Upper lobe of left lung (tissue), 6 donors: ENCODE measurements at regions not wholly inside any gene's neighbourhood (a gene's known extent, or its start where the extent isn't known, plus 50 kb on each side); places are given as distances from the start of the nearest gene placed in this dataset.

ENCODE experiments used
- ATAC-seq, 2 donors: fragments of 200-7000 bp; cut with Tn5 transposase; one replicate each; pipeline ENCODE4 v1.9.1; 2022; ENCODE audit warnings: mild to moderate bottlenecking in 2 of 2, moderate library complexity in 2 of 2; ENCODE audit not compliant: low FRiP score in 2 of 2
- DNase-seq, 2 donors: peaks; one replicate each; pipeline ENCODE4 v3.0.0-alpha.2; 2019 to 2020
- H3K27ac ChIP-seq, 4 donors: fragments of 200-600 bp; sonication (generic); one replicate each; pipeline ENCODE4 v1.5.1; 2016 to 2019
- H3K27me3 ChIP-seq, 4 donors: fragments of 200-600 bp; sonication (generic); one replicate each; pipeline ENCODE4 v1.5.1; 2017 to 2019
- H3K36me3 ChIP-seq, 4 donors: fragments of 200-600 bp; sonication (generic); one replicate each; pipeline ENCODE4 v1.5.1; 2016 to 2019
- H3K4me1 ChIP-seq, 4 donors: fragments of 200-600 bp; sonication (generic); one replicate each; pipeline ENCODE4 v1.5.1; 2018 to 2019
- H3K4me3 ChIP-seq, 4 donors: fragments of 200-600 bp; sonication (generic); one replicate each; pipeline ENCODE4 v1.5.1; 2017 to 2019; ENCODE audit warnings: mild to moderate bottlenecking in 2 of 4, moderate library complexity in 1 of 4
- H3K9me3 ChIP-seq, 4 donors: fragments of 200-600 bp; sonication (generic); one replicate each; pipeline ENCODE4 v1.5.1; 2018 to 2019
- CTCF ChIP-seq, 6 experiments: fragments of 450-650 bp in 4 of 6; fragments of 200-600 bp in 2 of 6; sonication (generic) in 2 of 6; IDR thresholded peaks; one replicate each; pipeline ENCODE4 v1.5.1; 2016 to 2019; ENCODE audit warnings: antibody characterized with exemption in 6 of 6
- EP300 ChIP-seq, 4 donors: sonication (generic); formaldehyde crosslinking; IDR thresholded peaks; one replicate each; pipeline ENCODE4 v1.5.1; 2017; ENCODE audit warnings: antibody characterized with exemption in 4 of 4, control low read depth in 2 of 4
- POLR2A ChIP-seq, 4 donors: fragments of 450-650 bp; IDR thresholded peaks; one replicate each; pipeline ENCODE4 v1.5.1; 2016 to 2017; ENCODE audit warnings: antibody characterized with exemption in 4 of 4, mild to moderate bottlenecking in 2 of 4
- POLR2AphosphoS5 ChIP-seq, 2 donors: sonication (generic); formaldehyde crosslinking; IDR thresholded peaks; one replicate each; pipeline ENCODE4 v1.5.1; 2017; ENCODE audit warnings: antibody characterized with exemption in 2 of 2
- WGBS, 2 donors: methylation state at CpG; one replicate each; pipeline ENCODE4 v1.1.5; 2017 to 2018; 5-methylcytosine and 5-hydroxymethylcytosine counted together
- donor health status: DM: no; HTN: no; CAD: no; lungs with moderate emphysema.
- donor health status: DM: no; HTN: yes; CAD: no; lungs with severe emphysema.

GRCh38 chr2:226213717-226214116 is 585.9 kb downstream of the IRS1 start:
- WGBS, 2 donors = 62 to 67% methylated on average over 4 of the region's 4 CpGs
- Histone ChIP-seq H3K4me1 (peaks cover 0 to 4% (median 0%) of the 10 kb centered on the region in 4 donors), H3K9me3 (no peaks in the 10 kb centered on the region), H3K36me3 (no peaks in the 10 kb centered on the region), H3K27ac (no peak overlapping the region), H3K27me3 (no peaks in the 10 kb centered on the region), H3K4me3 (no peak overlapping the region)
- DNase-seq (no peak), ATAC-seq (no peak)
- TF ChIP-seq POLR2AphosphoS5 (IDR thresholded peaks at IDR 0.05) (no peak), CTCF (IDR thresholded peaks at IDR 0.05) (no peak), EP300 (IDR thresholded peaks at IDR 0.05) (no peak), POLR2A (IDR thresholded peaks at IDR 0.05) (no peak)

- no peak overlapping the region for H3K27ac ChIP-seq
- no peak for DNase-seq
These were observed 588.2 kb downstream of the IRS1 start for GRCh38 chr2:226211439-226211838.

GRCh38 chr2:226208726-226209125 is 590.9 kb downstream of the IRS1 start:
- Histone ChIP-seq H3K4me3 (no peak overlapping the region), H3K36me3 (no peaks in the 10 kb centered on the region), H3K4me1 (peaks cover 0 to 4% (median 0%) of the 10 kb centered on the region in 4 donors), H3K27me3 (no peaks in the 10 kb centered on the region), H3K9me3 (no peaks in the 10 kb centered on the region), H3K27ac (no peak overlapping the region)
- TF ChIP-seq EP300 (IDR thresholded peaks at IDR 0.05) (no peak), CTCF (IDR thresholded peaks at IDR 0.05) (no peak), POLR2AphosphoS5 (IDR thresholded peaks at IDR 0.05) (no peak), POLR2A (IDR thresholded peaks at IDR 0.05) (no peak)
- ATAC-seq (no peak), DNase-seq (no peak)
- 56 to 64% methylated on average over 2 of the region's 2 CpGs for WGBS, 2 donors

More at GRCh38 chr2:226211439-226211838, 588.2 kb downstream of the IRS1 start:
- TF ChIP-seq POLR2AphosphoS5 (IDR thresholded peaks at IDR 0.05) (no peak), EP300 (IDR thresholded peaks at IDR 0.05) (no peak), POLR2A (IDR thresholded peaks at IDR 0.05) (no peak), CTCF (IDR thresholded peaks at IDR 0.05) (no peak)
- ATAC-seq = no peak
- WGBS, 2 donors = 42 to 62% methylated on average over 1 of the region's 1 CpG
- Histone ChIP-seq H3K4me3 (no peak overlapping the region), H3K4me1 (peaks cover 0 to 4% (median 0%) of the 10 kb centered on the region in 4 donors), H3K36me3 (no peaks in the 10 kb centered on the region), H3K9me3 (no peaks in the 10 kb centered on the region), H3K27me3 (no peaks in the 10 kb centered on the region)

GRCh38 chr2:226207671-226208070 is 591.9 kb downstream of the IRS1 start:
- H3K4me1 ChIP-seq = peaks cover 0 to 4% (median 0%) of the 10 kb centered on the region in 4 donors
- no peaks in the 10 kb centered on the region for H3K36me3 ChIP-seq
- DNase-seq = no peak
- H3K27ac ChIP-seq = no peak overlapping the region
- WGBS, 2 donors = 75 to 86% methylated on average over 5 of the region's 5 CpGs
- H3K4me3 ChIP-seq = no peak overlapping the region
- no peak for ATAC-seq
- TF ChIP-seq EP300 (IDR thresholded peaks at IDR 0.05) (no peak), POLR2AphosphoS5 (IDR thresholded peaks at IDR 0.05) (no peak), POLR2A (IDR thresholded peaks at IDR 0.05) (no peak), CTCF (IDR thresholded peaks at IDR 0.05) (no peak)
- no peaks in the 10 kb centered on the region for H3K9me3 ChIP-seq
- H3K27me3 ChIP-seq = no peaks in the 10 kb centered on the region

- H3K27me3 ChIP-seq = no peaks in the 10 kb centered on the region
- H3K27ac ChIP-seq = no peak overlapping the region
- 86 to 94% methylated on average over 2 of the region's 2 CpGs for WGBS, 2 donors
- ATAC-seq = no peak
- H3K9me3 ChIP-seq = no peaks in the 10 kb centered on the region
- TF ChIP-seq POLR2AphosphoS5 (IDR thresholded peaks at IDR 0.05) (no peak), POLR2A (IDR thresholded peaks at IDR 0.05) (no peak), EP300 (IDR thresholded peaks at IDR 0.05) (no peak), CTCF (IDR thresholded peaks at IDR 0.05) (no peak)
- H3K36me3 ChIP-seq = no peaks in the 10 kb centered on the region
- no peaks in the 10 kb centered on the region for H3K4me1 ChIP-seq
- no peak overlapping the region for H3K4me3 ChIP-seq
- DNase-seq = no peak
These were observed 600.1 kb downstream of the IRS1 start for GRCh38 chr2:226199555-226199954.
